ENCODE measurements at regions not wholly inside any gene's neighbourhood (a gene's known extent, or its start where the extent isn't known, plus 50 kb on each side); places are given as distances from the start of the nearest gene placed in this dataset.

GRCh38 chr1:82640352-82640751 is 839.6 kb downstream of the ADGRL2 start:
- POLR2A ChIA-PET (ENCODE audit: unreplicated experiment): no interaction called here
- Histone ChIP-seq H3K4ac (ENCODE audit: low read depth, low read length) (no peak overlapping the region), H4K8ac (ENCODE audit: low read depth in 2 of 2, low read length in 2 of 2) (no peak overlapping the region), H3K4me3 (ENCODE audit: insufficient read depth, low read depth, low read length) (no peak overlapping the region), H3K36me3 (ENCODE audit: control insufficient read depth, insufficient read depth, low read length) (no peaks in the 10 kb centered on the region), H2BK120ac (ENCODE audit: low read depth, low read length) (no peak overlapping the region), H2BK20ac (ENCODE audit: low read depth, low read length) (no peak overlapping the region), H3K27me3 (ENCODE audit: control insufficient read depth, insufficient read depth, low read length) (no peaks in the 10 kb centered on the region), H2AK9ac (replicated peaks; ENCODE audit: low read depth, low read length, poor library complexity) (no peak overlapping the region), H4K20me1 (ENCODE audit: insufficient read depth, low read length) (no peaks in the 10 kb centered on the region), H3K27ac (ENCODE audit: insufficient read depth, low read length) (no peak overlapping the region), H4K5ac (ENCODE audit: low read depth, low read length) (no peak overlapping the region), H3K4me1 (ENCODE audit: control insufficient read depth, insufficient read depth, low read length) (no peaks in the 10 kb centered on the region), H3K9me3 (ENCODE audit: control insufficient read depth, insufficient read depth, low read length) (no peaks in the 10 kb centered on the region; the same call in 1 of the 2 replicates), H2BK15ac (ENCODE audit: low read depth, low read length) (no peak overlapping the region), H3K18ac (ENCODE audit: low read depth, low read length) (no peak overlapping the region), H3K4me2 (ENCODE audit: low read depth, low read length) (no peak overlapping the region), H3K14ac (replicated peaks; ENCODE audit: low read depth, low read length) (no peak overlapping the region), H2BK5ac (ENCODE audit: low read depth, low read length, poor library complexity, severe bottlenecking) (no peak overlapping the region), H3K56ac (ENCODE audit: extremely low read depth, insufficient read depth, low read length) (no peak overlapping the region), H3K9ac (ENCODE audit: low read depth, low read length) (no peak overlapping the region), H4K91ac (ENCODE audit: insufficient read depth, low read depth, low read length) (no peak overlapping the region), H3K9me1 (ENCODE audit: insufficient read depth, low read length) (no peaks in the 10 kb centered on the region), H2AK5ac (ENCODE audit: low read depth, low read length) (no peak overlapping the region), H3K79me1 (ENCODE audit: low read depth in 1 of 2, low read length in 2 of 2) (no peaks in the 10 kb centered on the region), H3K23ac (ENCODE audit: low read depth, low read length) (no peak overlapping the region), H2AFZ (replicated peaks; ENCODE audit: low read length, poor library complexity) (no peak overlapping the region)
- no peak for DNase-seq
- no peak for ATAC-seq (ENCODE audit: low read depth)
- in situ Hi-C loops (cut with MboI; ENCODE audit: low sequenced_read_pairs): no loop called here
- dilution Hi-C loops (cut with HindIII; ENCODE audit: low sequenced_read_pairs, unreplicated experiment): no loop called here
- no peak for TF ChIP-seq CEBPB (IDR thresholded peaks at IDR 0.05; ENCODE audit: low read depth, low read length)
- WGBS, 2 experiments (ENCODE audit: extremely low coverage in 2 of 2, insufficient read length in 1 of 2): no CpG with 5 or more reads among the region's 1 CpG
- BruUV-seq (replicated peaks): no TSS peak
- intact Hi-C loops (cut with micrococcal nuclease): no loop called here
- CTCF ChIA-PET: no interaction called here
